Smooth muscle cell of the brain vasculature (primary cell): ENCODE measurements at regions not wholly inside any gene's neighbourhood (a gene's known extent, or its start where the extent isn't known, plus 50 kb on each side); places are given as distances from the start of the nearest gene placed in this dataset.

Experiments used
- DNase-seq: peaks from one replicate; pipeline ENCODE4 v3.0.0-alpha.2; 2012; ENCODE audit warnings: low read depth, low spot score

- DNase-seq, result no peak
Measured at GRCh38 chr3:28947751-28948150, 333.1 kb upstream of the RBMS3 start.

DNA sequence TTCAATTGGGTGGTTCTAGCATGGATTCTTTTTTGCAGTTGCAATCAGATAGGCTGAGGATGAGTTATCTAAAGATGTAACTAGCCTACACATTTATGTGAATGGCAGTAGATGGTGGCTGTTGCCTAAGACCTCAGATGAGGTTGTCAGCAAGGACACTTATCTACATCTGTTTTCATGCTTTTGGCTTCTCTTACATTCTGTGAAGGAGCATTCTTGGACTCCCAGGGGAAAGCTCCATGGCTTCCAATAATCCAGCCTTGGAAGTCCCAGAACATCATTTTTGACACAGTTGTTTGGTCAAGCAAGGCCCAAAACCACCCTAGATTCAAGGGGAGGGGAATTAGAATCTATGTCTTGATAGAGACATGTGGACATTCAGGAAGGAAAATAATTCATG, 332.2 kb upstream of the RBMS3 start:
- no peak for DNase-seq

DNA sequence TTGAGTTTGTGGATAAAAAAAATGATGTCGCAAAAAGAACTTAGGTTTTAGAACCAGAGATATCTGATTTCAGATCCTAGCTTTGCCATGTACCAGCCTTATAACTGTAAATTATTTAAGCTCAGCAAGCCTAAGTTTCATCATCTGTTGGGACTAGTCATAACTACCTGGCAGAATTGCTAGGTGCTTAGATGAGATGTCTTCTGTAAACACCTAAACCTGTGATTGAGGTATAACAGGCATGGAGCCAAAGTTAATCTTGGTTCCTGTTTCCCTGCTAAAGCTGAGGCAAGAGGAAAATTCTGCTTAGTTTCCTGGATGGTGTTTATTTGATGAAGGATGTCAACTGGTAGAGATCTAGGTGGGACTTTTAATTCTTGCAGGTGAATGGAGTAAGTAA, 331.3 kb upstream of the RBMS3 start:
- DNase-seq, result no peak

GRCh38 chr3:28950614-28951013, 330.3 kb upstream of the RBMS3 start:
- DNase-seq, result no peak

DNA sequence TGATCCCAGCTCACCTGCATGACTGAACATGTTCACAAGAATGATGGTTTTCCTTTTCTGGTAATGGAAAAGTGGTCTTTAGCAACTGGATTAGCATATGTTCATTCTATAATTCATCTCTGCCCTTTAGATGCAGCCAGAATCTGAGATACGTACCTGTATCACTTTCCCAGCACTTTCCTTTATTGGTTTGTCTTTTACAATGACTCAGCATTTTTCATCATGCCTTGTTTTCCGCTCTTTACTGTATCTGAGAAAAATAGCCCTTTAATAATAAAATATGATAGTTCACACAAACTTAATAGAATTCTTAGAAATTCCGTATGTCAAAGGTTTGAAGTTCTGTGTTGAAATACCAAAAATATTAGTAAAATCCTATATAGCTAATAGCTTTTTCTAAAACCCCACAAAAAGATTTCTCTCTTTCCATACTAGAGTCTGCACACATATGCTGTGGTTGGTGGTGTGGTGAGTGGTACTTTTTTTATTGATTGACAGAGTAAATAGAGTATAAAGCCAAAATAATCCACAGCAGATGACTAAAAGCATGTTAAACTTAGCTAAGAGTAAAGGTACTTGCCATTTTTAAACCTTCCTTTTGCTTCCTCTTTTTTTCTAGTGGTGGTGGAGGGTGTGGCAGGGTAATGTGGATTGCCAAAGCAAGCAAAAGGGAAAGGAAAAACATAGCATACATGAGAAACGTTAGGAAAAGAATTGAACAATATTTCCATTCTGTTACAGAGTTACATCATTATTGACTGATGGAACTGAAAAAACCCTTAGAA, 328.9 kb upstream of the RBMS3 start:
- no peak for DNase-seq

DNA sequence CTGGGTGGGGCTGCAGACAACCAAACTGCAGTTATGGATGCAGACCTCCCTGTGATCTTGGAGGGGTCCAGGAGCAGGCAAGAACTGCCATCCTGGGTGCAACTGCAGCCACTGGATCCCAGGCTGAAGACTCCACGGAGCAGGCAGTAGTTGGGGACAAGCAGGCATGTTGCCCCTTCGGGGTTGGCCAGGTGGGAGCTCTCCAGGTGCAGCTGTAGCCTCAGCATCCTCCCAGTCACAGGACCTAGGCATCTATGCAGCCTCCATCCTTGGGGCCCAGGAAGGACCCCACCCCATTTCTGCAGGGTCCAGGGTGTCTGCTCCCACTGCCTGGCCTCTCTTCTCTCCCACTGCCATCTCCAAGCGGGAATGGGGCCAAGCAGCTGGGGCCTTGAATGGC, 322.2 kb upstream of the RBMS3 start:
- no peak for DNase-seq

- no peak for DNase-seq
Measured at GRCh38 chr3:28971156-28971555, 309.7 kb upstream of the RBMS3 start.

GRCh38 chr3:28972921-28973320, 307.9 kb upstream of the RBMS3 start:
- DNase-seq, result no peak

GRCh38 chr3:28973609-28974008, 307.3 kb upstream of the RBMS3 start:
- no peak for DNase-seq

DNA sequence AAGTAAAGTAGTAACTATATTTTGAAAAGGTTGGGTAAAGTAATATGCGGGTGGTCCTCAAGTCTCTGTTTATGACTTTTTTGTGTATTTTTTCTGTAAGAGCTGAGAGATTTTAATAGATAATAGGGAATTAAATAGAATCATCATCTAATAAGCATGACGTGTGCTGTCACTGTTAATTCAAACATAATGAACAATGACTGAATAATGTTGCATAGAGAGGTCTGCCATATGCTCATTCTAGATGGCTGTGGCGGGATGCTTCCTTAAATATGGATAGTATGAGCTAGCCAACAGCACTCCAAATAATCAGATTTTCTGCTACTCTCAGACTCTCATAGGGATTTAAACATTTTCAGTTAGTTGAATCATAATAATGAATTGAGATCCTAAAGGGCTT, 302.8 kb upstream of the RBMS3 start:
- DNase-seq, result no peak

DNA sequence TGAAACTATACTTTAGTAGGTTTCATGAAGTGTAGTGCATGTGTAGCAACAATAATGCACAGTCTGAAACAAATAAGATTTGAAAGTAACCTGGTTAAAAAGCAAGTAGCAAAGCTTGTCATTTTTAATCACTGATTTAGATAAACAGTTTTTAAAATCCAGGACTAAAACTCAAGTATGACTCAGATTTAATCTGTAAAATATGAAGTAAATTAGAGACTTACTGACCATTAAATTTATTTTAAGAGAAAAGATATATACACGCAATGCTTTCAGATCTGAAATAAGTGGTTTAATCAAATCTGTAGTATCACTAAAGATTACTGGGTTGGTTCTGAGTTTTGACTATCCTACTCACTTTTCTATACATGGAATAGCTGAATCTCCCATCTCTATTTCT, 300.7 kb upstream of the RBMS3 start:
- DNase-seq, result no peak

DNA sequence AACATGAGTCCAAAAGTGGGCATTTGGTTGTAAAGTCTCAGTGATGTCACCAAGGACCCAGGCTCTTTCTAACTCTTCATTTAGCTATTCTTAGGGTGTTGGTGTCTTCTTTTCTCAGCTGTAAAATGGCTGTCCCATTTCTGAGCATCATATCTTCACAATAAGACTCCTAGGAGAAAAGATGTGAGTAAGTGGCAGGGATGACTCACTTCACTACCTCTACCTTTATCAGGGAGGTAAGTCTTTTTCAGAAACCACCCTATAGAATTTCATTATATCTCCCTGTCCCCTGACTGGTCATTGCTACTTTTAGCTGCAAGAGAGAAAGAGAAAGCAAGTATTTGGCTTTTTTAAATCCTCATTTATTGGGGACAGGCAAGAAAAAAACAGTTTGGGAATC, 300.2 kb upstream of the RBMS3 start:
- no peak for DNase-seq

DNA sequence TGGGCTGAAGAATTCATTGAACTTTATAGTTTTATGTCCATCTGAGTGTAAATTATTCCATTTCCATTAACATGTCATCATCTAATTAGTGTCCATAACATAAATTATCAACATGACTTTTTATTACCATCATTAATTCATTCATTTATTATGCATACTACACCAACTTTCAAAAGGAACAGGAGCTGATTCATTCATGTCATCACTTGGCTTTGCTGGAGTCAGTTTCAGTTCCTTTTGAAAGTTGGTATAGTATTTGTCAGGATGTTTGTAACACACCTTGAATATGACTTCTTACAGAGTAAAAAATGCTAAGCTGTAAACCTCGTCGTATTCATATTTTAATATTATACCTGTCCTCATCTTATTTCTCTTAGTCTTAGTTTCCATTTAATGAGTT, 298.0 kb upstream of the RBMS3 start:
- DNase-seq, result no peak

DNA sequence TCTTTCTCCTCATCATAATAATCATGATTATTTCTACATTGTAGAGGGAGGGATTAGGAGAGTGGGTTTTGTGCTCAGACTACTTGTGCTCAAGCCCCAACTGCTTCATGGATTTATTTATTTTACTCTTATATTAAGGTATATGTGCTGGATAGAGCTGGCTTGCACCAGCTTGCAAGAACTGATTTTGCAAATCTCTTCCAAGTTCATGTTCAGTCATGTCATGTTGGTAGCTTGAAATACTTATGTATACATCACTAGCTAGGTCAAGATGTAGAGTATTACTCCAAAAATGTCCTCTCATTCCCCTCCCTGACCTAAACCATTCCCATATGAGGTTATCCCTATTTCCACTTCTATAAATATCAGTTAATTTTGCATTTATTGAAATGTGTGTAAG, 293.9 kb upstream of the RBMS3 start:
- no peak for DNase-seq

- DNase-seq, result no peak
Measured at GRCh38 chr3:28989646-28990089, 291.2 kb upstream of the RBMS3 start.

GRCh38 chr3:28994161-28994905, 286.5 kb upstream of the RBMS3 start:
- no peak for DNase-seq

DNA sequence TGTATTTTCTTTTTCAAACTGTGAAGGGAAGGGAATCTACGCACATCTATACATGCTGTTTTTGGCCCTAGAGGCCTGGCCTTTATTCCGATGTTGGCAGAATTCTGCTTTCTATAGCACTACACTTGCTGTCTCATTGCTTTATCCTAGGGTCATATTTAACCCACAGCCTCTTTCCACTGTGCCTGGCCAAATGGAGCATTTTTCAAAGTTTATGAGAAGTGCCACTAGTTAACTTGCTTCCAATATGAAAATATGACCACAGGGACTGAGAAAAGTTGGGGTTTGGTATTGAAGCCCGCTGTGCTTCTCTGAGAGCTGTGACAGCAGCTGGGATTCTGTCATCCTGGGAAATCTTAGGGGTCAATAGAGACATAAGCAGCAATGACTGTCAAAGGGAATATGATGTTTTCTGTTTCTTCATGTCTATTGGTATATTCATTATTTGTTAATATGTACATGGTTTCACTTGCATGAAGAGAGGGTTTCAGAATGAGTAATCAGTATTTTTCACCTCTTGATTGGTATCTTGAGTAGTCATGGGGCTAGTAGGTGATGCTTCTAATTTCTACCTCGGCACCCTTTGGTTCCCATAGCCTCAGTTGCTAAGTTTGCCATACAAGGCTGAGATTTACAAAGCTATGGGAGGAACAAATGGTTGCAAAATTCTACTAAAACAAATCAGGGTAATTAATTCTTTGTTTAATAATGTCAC, 275.8 kb upstream of the RBMS3 start:
- DNase-seq, result no peak

- no peak for DNase-seq
Measured at GRCh38 chr3:29005862-29006261, 275.0 kb upstream of the RBMS3 start.

GRCh38 chr3:29011441-29011840, 269.4 kb upstream of the RBMS3 start:
- DNase-seq, result no peak

- DNase-seq, result no peak
Measured at GRCh38 chr3:29011966-29012365, 268.9 kb upstream of the RBMS3 start.

DNA sequence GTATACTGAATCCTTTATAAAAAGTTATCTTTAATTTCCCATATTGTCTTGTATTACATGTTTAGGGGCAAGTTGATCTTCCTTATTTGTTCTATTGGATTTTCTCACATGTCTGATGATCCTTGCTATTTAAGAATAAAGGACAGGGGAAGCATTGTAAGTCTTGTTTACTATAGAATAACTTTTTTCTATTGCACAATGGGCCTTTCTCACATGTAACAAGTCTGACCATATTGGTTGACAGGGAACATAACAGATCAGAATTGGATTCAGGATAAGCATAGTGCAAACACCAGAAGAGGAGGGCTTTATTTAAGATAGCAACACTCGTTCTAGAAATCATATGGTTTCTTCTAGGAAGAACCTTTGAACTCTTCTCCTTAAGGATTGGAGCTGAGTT, 257.9 kb upstream of the RBMS3 start:
- no peak for DNase-seq

- no peak for DNase-seq
Measured at GRCh38 chr3:29026286-29026685, 254.6 kb upstream of the RBMS3 start.

DNA sequence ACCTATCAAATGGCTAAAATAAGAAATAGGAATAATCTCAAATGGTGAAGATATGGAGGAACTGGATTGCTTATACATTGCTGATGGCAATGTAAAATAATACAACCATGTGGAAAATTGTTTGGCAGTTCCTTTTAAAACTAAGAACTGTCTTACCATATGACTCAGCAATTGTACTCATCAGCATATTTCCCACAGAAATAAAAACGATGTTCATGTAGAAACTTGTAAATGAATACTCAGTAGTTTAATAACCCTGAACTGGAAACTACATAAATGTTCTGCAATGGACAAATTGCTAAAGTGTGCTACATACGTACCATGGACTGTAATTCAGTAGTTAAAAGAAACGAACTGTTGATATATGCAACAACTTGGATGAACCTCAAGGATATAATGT, 253.9 kb upstream of the RBMS3 start:
- no peak for DNase-seq
